IPS-20b (cell line): ENCODE measurements at regions not wholly inside any gene's neighbourhood (a gene's known extent, or its start where the extent isn't known, plus 50 kb on each side); places are given as distances from the start of the nearest gene placed in this dataset.

Experiments
- H3K27ac ChIP-seq: one replicate; pipeline ENCODE4 v1.5.1; 2013; ENCODE audit warnings: low read length
- H3K27me3 ChIP-seq: 2 replicates; pipeline ENCODE4 v1.6.1; 2013; ENCODE audit warnings: mild to moderate bottlenecking, low read length, inconsistent platforms; ENCODE audit not compliant: insufficient read depth
- H3K36me3 ChIP-seq: 2 replicates; pipeline ENCODE4 v1.6.1; 2013; ENCODE audit warnings: low read depth, mild to moderate bottlenecking, inconsistent platforms, low read length, moderate library complexity; ENCODE audit not compliant: insufficient read depth
- H3K4me1 ChIP-seq: 2 replicates; pipeline ENCODE4 v1.6.1; 2013; ENCODE audit warnings: mild to moderate bottlenecking, control low read depth, inconsistent platforms, low read length, moderate library complexity; ENCODE audit not compliant: insufficient read depth
- H3K4me3 ChIP-seq: 2 replicates; pipeline ENCODE4 v1.5.1; 2013; ENCODE audit warnings: mild to moderate bottlenecking, low read length, inconsistent platforms
- H3K9ac ChIP-seq: 2 replicates; pipeline ENCODE4 v1.6.1; 2013; ENCODE audit warnings: low read depth, mild to moderate bottlenecking, inconsistent platforms, low read length, moderate library complexity
- H3K9me3 ChIP-seq: 2 replicates; pipeline ENCODE4 v1.6.1; 2013; ENCODE audit warnings: mild to moderate bottlenecking, low read depth, low read length, inconsistent platforms; ENCODE audit not compliant: insufficient read depth

- Histone ChIP-seq H3K27me3 (no peaks in the 10 kb centered on the region), H3K27ac (no peak overlapping the region), H3K9ac (no peak overlapping the region), H3K9me3 (no peaks in the 10 kb centered on the region), H3K4me1 (no peaks in the 10 kb centered on the region), H3K36me3 (no peaks in the 10 kb centered on the region), H3K4me3 (no peak overlapping the region)
Measured at GRCh38 chr5:15447209-15447608, 52.8 kb upstream of the FBXL7 start.

- Histone ChIP-seq H3K36me3 (no peaks in the 10 kb centered on the region), H3K9me3 (no peaks in the 10 kb centered on the region), H3K27ac (no peak overlapping the region), H3K9ac (no peak overlapping the region), H3K4me1 (no peaks in the 10 kb centered on the region), H3K27me3 (no peaks in the 10 kb centered on the region), H3K4me3 (no peak overlapping the region)
Measured at GRCh38 chr5:15446552-15446951, 53.4 kb upstream of the FBXL7 start.

GRCh38 chr5:15442193-15442570, 57.8 kb upstream of the FBXL7 start:
- Histone ChIP-seq H3K27me3 (no peaks in the 10 kb centered on the region), H3K27ac (no peak overlapping the region), H3K4me1 (peaks cover 4% of the 10 kb centered on the region; the same call in 1 of the 2 replicates), H3K4me3 (no peak overlapping the region), H3K9ac (no peak overlapping the region), H3K9me3 (no peaks in the 10 kb centered on the region), H3K36me3 (no peaks in the 10 kb centered on the region)

DNA sequence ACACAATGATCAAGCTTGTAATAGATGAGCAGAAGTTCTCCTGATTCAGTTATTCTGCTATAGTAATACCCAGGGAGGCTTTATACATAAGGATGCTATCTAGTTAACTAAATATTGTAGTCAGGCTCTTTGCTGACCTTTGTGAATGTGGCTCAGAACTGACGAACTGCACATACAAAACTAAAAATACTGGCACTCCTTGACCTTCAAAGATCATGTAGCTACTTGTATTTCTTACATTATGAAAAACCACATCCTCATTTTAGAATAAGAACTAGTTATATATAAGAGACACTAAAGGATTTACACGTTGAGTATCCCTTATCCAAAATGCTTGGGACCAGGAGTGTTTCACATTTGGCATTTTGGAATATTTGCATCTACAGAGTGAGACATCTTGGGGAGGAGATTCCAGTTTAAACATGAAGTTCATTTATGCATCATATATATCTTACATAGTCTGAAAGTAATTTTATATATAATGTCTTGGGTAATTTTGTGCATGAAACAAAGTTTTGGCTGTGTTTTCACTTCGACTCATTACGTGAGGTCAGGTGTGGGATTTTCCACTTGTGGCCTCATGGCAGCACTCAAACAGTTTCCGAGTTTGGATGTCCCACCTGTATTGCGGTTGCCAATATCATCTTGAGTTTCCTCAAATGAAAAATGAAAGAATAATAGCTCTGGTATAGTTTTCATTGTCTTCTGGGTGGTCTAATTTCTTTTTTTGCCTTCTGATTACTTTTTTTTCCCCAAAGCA, 58.4 kb upstream of the FBXL7 start:
- Histone ChIP-seq H3K27me3 (no peaks in the 10 kb centered on the region), H3K9ac (no peak overlapping the region), H3K4me1 (peaks cover 4% of the 10 kb centered on the region; the same call in 1 of the 2 replicates), H3K4me3 (no peak overlapping the region), H3K9me3 (no peaks in the 10 kb centered on the region), H3K27ac (no peak overlapping the region), H3K36me3 (no peaks in the 10 kb centered on the region)

DNA sequence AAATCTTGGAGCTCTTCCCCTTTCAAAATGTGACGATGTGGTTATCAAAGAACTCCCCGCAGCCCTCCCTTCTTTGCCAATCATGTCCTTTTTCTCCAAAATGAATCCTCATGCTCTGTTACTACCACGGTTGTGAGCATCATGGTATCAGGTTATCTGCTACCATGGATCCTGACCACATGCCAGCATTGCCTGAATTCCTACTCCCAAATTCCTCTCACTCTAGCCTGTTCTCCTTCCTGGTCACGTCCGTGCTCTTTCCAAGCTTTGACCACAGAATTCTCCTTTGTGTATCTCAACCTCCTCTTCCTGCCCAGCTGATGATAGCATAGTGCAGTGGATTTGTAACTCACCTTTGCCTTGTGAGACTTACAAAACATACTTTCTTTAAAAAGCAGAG, 59.5 kb upstream of the FBXL7 start:
- Histone ChIP-seq H3K9ac (no peak overlapping the region), H3K27ac (no peak overlapping the region), H3K36me3 (no peaks in the 10 kb centered on the region), H3K4me3 (no peak overlapping the region), H3K9me3 (no peaks in the 10 kb centered on the region), H3K4me1 (peaks cover 4% of the 10 kb centered on the region; the same call in 1 of the 2 replicates), H3K27me3 (no peaks in the 10 kb centered on the region)

DNA sequence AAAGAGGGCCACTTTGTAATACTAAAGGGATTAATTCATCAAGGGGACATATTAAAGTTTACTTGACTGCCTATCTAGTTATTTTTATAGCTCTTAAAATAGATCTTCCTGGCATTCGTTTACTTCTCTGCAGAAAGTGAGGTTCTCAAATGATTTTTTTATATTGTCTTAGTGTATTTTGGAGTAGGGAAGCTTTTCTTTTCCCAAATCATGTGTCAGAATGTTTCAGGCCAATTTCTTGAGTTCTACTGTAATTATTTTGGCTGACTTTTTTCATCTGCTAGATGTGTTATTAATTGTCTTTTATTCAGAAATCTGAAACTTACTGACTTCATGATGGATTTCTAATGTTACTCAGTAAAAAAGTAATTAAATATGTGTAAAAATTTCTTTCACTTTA, 60.2 kb upstream of the FBXL7 start:
- no peak overlapping the region for H3K4me3 ChIP-seq
- H3K9me3 ChIP-seq, result no peaks in the 10 kb centered on the region
- peaks cover 4% of the 10 kb centered on the region; the same call in 1 of the 2 replicates for H3K4me1 ChIP-seq
- no peaks in the 10 kb centered on the region for H3K36me3 ChIP-seq
- no peaks in the 10 kb centered on the region for H3K27me3 ChIP-seq
- H3K27ac ChIP-seq, result no peak overlapping the region
- H3K9ac ChIP-seq, result no peak overlapping the region

DNA sequence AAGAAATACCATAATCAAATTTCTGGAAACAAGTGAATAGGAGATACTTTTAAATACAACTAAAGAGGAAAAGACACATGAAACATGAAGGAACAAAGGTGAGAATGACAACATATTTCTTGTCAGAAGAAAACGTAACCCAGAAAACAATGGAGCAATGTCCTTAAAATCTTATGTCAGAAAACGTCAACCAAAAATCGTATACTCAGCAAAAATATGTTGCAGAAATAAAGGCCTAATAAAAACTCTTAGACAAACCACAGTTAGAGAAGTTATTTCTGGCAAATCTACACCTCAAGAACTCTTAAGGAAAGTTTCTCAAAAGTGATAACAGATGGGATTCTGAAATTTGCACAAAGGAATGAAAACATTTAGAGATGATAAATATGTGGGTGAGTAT, 66.3 kb upstream of the FBXL7 start:
- H3K9ac ChIP-seq, result no peak overlapping the region
- H3K4me1 ChIP-seq, result no peaks in the 10 kb centered on the region
- H3K36me3 ChIP-seq, result no peaks in the 10 kb centered on the region
- no peak overlapping the region for H3K4me3 ChIP-seq
- no peak overlapping the region for H3K27ac ChIP-seq
- H3K9me3 ChIP-seq, result no peaks in the 10 kb centered on the region
- no peaks in the 10 kb centered on the region for H3K27me3 ChIP-seq

- no peak overlapping the region for H3K9ac ChIP-seq
- H3K27ac ChIP-seq, result no peak overlapping the region
- H3K36me3 ChIP-seq, result no peaks in the 10 kb centered on the region
- H3K4me3 ChIP-seq, result no peak overlapping the region
- H3K27me3 ChIP-seq, result no peaks in the 10 kb centered on the region
- H3K4me1 ChIP-seq, result no peaks in the 10 kb centered on the region
- no peaks in the 10 kb centered on the region for H3K9me3 ChIP-seq
Measured at GRCh38 chr5:15431923-15432322, 68.1 kb upstream of the FBXL7 start.

GRCh38 chr5:15425766-15426165, 74.2 kb upstream of the FBXL7 start:
- Histone ChIP-seq H3K4me1 (peaks cover 8% of the 10 kb centered on the region; the same call in 1 of the 2 replicates), H3K27ac (no peak overlapping the region), H3K4me3 (0 out of 2 replicates have a peak overlapping the region, but pooled peaks have one; percentile 24), H3K9ac (no peak overlapping the region), H3K9me3 (no peaks in the 10 kb centered on the region), H3K36me3 (no peaks in the 10 kb centered on the region), H3K27me3 (no peaks in the 10 kb centered on the region)

DNA sequence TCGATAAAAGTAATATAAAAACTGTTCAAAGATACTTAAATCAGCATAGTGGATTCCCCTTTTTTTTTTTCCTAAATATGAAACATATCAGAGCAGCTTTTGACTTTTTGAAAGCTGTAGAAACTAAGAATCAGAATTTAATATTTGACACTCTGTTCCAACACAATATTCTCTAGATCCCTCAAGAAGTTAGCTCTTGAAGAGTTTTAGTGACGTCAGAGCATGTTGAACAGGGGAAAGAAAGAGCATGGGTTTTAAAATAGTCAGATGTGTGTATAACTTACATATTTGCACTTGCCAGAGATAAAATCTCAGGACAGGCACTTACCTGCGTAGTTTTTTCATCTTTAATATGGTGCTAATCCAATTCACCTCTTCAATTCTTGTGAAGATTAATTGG, 75.2 kb upstream of the FBXL7 start:
- Histone ChIP-seq H3K9ac (no peak overlapping the region), H3K36me3 (no peaks in the 10 kb centered on the region), H3K4me1 (peaks cover 8% of the 10 kb centered on the region; the same call in 1 of the 2 replicates), H3K9me3 (no peaks in the 10 kb centered on the region), H3K27me3 (no peaks in the 10 kb centered on the region), H3K4me3 (no peak overlapping the region), H3K27ac (no peak overlapping the region)

GRCh38 chr5:15421921-15422412, 78.0 kb upstream of the FBXL7 start:
- Histone ChIP-seq H3K9me3 (no peaks in the 10 kb centered on the region), H3K9ac (no peak overlapping the region), H3K4me3 (no peak overlapping the region), H3K27me3 (no peaks in the 10 kb centered on the region), H3K4me1 (peaks cover 8% of the 10 kb centered on the region; the same call in 1 of the 2 replicates), H3K36me3 (no peaks in the 10 kb centered on the region), H3K27ac (no peak overlapping the region)

DNA sequence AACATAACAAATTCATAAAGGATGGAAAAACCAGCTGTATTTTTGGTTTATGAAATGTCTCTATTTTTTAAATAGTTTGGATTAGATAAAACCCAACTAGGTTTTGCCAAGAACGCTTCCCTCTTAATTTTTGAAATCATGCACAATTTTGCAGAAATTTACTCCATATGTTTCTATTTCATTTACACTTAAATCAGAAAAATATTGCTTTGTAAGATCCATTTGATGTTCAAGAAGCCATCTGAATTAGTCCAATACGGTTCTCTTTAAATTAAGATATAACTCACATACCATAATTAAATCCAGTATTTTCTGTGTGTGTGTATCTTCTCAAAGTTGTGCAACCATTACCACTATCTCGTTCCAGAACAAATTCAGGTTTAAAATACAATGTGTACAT, 78.6 kb upstream of the FBXL7 start:
- Histone ChIP-seq H3K4me1 (peaks cover 7% of the 10 kb centered on the region; the same call in 1 of the 2 replicates), H3K9me3 (no peaks in the 10 kb centered on the region), H3K36me3 (no peaks in the 10 kb centered on the region), H3K4me3 (no peak overlapping the region), H3K9ac (no peak overlapping the region), H3K27me3 (no peaks in the 10 kb centered on the region), H3K27ac (no peak overlapping the region)
